PC-3 (cell line): ENCODE measurements at regions not wholly inside any gene's neighbourhood (a gene's known extent, or its start where the extent isn't known, plus 50 kb on each side); places are given as distances from the start of the nearest gene placed in this dataset.

Source experiments
- ATAC-seq: fragments of 200-7000 bp; cut with Tn5 transposase; 2 replicates; pipeline ENCODE4 v1.9.1; 2020; ENCODE audit warnings: mild to moderate bottlenecking, moderate library complexity
- BruUV-seq: library from RNA; stranded (reverse); fragments of 400-500 nt; replicated peaks from 2 replicates; lab custom pipeline; 2021; lab: Mats Ljungman, UMichigan
- CTCF ChIA-PET: fragments of 300-600 bp; sonication (Branson Sonifier 250); formaldehyde crosslinking; loops from one replicate; lab custom pipeline; 2022; ENCODE audit warnings: antibody characterized with exemption; lab: Charles Lee
- POLR2A ChIA-PET: fragments of 300-600 bp; sonication (Branson Sonifier 250); formaldehyde crosslinking; loops from one replicate; lab custom pipeline; 2022; ENCODE audit warnings: antibody characterized with exemption; ENCODE audit not compliant: unreplicated experiment; lab: Charles Lee
- DNase-seq: peaks from one replicate; pipeline ENCODE4 v3.0.0-alpha.2; 2015
- H2AFZ ChIP-seq: fragments of 300-600 bp; sonication (generic); 2 replicates; pipeline ENCODE4 v1.6.0; 2016; ENCODE audit warnings: antibody characterized with exemption, low read length
- H3F3A ChIP-seq: fragments of 300-600 bp; sonication (generic); one replicate; pipeline ENCODE4 v1.6.0; 2017; ENCODE audit warnings: antibody characterized with exemption, low read length, control low read depth, mild to moderate bottlenecking; ENCODE audit not compliant: unreplicated experiment
- H3K27ac ChIP-seq: fragments of 300-600 bp; sonication (generic); 2 replicates; pipeline ENCODE4 v1.5.1; 2016; ENCODE audit warnings: mild to moderate bottlenecking, low read length
- H3K27me3 ChIP-seq: fragments of 300-600 bp; sonication (generic); 2 replicates; pipeline ENCODE4 v1.6.1; 2016; ENCODE audit warnings: low read length, mixed read lengths
- H3K36me3 ChIP-seq: fragments of 300-600 bp; sonication (generic); 2 replicates; pipeline ENCODE4 v1.6.1; 2016; ENCODE audit warnings: low read depth, mixed run types, low read length, mixed read lengths
- H3K4me1 ChIP-seq: fragments of 300-600 bp; sonication (generic); 2 replicates; pipeline ENCODE4 v1.5.1; 2016; ENCODE audit warnings: low read length; ENCODE audit not compliant: insufficient read depth
- H3K4me2 ChIP-seq: fragments of 300-600 bp; sonication (generic); 2 replicates; pipeline ENCODE4 v1.6.0; 2016; ENCODE audit warnings: low read length
- H3K4me3 ChIP-seq: fragments of 300-600 bp; sonication (generic); 2 replicates; pipeline ENCODE4 v1.5.1; 2016; ENCODE audit warnings: mild to moderate bottlenecking, low read length, mixed read lengths
- H3K79me2 ChIP-seq: fragments of 300-600 bp; sonication (generic); 2 replicates; pipeline ENCODE4 v1.6.1; 2017; ENCODE audit warnings: low read length, mixed read lengths
- H3K9ac ChIP-seq: fragments of 300-600 bp; sonication (generic); 2 replicates; pipeline ENCODE4 v1.6.0; 2016; ENCODE audit warnings: mild to moderate bottlenecking, low read length
- H3K9me2 ChIP-seq: fragments of 300-600 bp; sonication (generic); replicated peaks from 2 replicates; pipeline ENCODE4 v1.6.1; 2016; ENCODE audit warnings: mixed run types, low read length, mixed read lengths
- H3K9me3 ChIP-seq: fragments of 300-600 bp; sonication (generic); 2 replicates; pipeline ENCODE4 v1.6.1; 2016; ENCODE audit warnings: low read length, mixed read lengths
- H4K20me1 ChIP-seq: fragments of 300-600 bp; sonication (generic); 2 replicates; pipeline ENCODE4 v1.6.1; 2016; ENCODE audit warnings: low read length, mixed read lengths
- CTCF ChIP-seq: fragments of 300-600 bp; sonication (generic); conservative IDR thresholded peaks from 2 replicates; pipeline ENCODE4 v1.5.1; 2017; ENCODE audit warnings: antibody characterized with exemption, low read depth, mild to moderate bottlenecking, low read length
- EZH2 ChIP-seq: fragments of 300-600 bp; sonication (generic); IDR thresholded peaks from one replicate; pipeline ENCODE4 v1.6.1; 2017; ENCODE audit warnings: antibody characterized with exemption, mild to moderate bottlenecking, low read length; ENCODE audit not compliant: unreplicated experiment
- EZH2phosphoT487 ChIP-seq: fragments of 300-600 bp; sonication (generic); IDR thresholded peaks from 2 replicates; pipeline ENCODE4 v1.6.1; 2018; ENCODE audit warnings: mild to moderate bottlenecking, antibody characterized with exemption, low read length, borderline replicate concordance
- intact Hi-C: fragments of 100-400 bp; cut with micrococcal nuclease; formaldehyde crosslinking; loops from 2 replicates; pipeline ENCODE4 v1.9.0; 2023

- no peak overlapping the region for H3K4me3 ChIP-seq
- no peaks in the 10 kb centered on the region for H3K36me3 ChIP-seq
- DNase-seq (no peak), ATAC-seq (no peak)
- ChIA-PET CTCF (no interaction called here), POLR2A (no interaction called here)
- H3K27ac ChIP-seq = no peak overlapping the region
- H3K9ac ChIP-seq = no peak overlapping the region
- H3K4me1 ChIP-seq = no peaks in the 10 kb centered on the region
- intact Hi-C loops = no loop called here
- no peaks in the 10 kb centered on the region for H3K9me2 ChIP-seq
- no peak for TF ChIP-seq EZH2phosphoT487
- H4K20me1 ChIP-seq = no peaks in the 10 kb centered on the region
- no peaks in the 10 kb centered on the region for H3K9me3 ChIP-seq
- H3K27me3 ChIP-seq = no peaks in the 10 kb centered on the region
- BruUV-seq = no TSS peak
- no peaks in the 10 kb centered on the region for H3F3A ChIP-seq
- no peak overlapping the region for H3K4me2 ChIP-seq
- no peak overlapping the region for H2AFZ ChIP-seq
- no peaks in the 10 kb centered on the region for H3K79me2 ChIP-seq
Observed at GRCh38 chr6:100944644-100945043, 63.5 kb upstream of the ASCC3 start.

GRCh38 chr6:100946021-100946540 is 65.0 kb upstream of the ASCC3 start:
- Histone ChIP-seq H3K9ac (no peak overlapping the region), H3K36me3 (no peaks in the 10 kb centered on the region), H3K79me2 (no peaks in the 10 kb centered on the region), H3K27ac (no peak overlapping the region), H3K4me3 (no peak overlapping the region), H3K27me3 (no peaks in the 10 kb centered on the region), H3F3A (no peaks in the 10 kb centered on the region), H3K9me2 (no peaks in the 10 kb centered on the region), H3K4me2 (no peak overlapping the region), H2AFZ (no peak overlapping the region), H4K20me1 (no peaks in the 10 kb centered on the region), H3K9me3 (no peaks in the 10 kb centered on the region), H3K4me1 (no peaks in the 10 kb centered on the region)
- CTCF ChIA-PET = no interaction called here
- no peak for ATAC-seq
- DNase-seq = no peak
- intact Hi-C loops = no loop called here
- POLR2A ChIA-PET = no interaction called here
- TF ChIP-seq EZH2 (no peak), EZH2phosphoT487 (no peak), CTCF (no peak)
- BruUV-seq = no TSS peak

- no peaks in the 10 kb centered on the region for H3K79me2 ChIP-seq
- DNase-seq = no peak
- no peak for TF ChIP-seq EZH2
- no peak for TF ChIP-seq CTCF
- no peak for TF ChIP-seq EZH2phosphoT487
- H4K20me1 ChIP-seq = no peaks in the 10 kb centered on the region
- ChIA-PET CTCF (no interaction called here), POLR2A (no interaction called here)
- no peak for ATAC-seq
- no TSS peak for BruUV-seq
- H3K9ac ChIP-seq = no peak overlapping the region
- H3F3A ChIP-seq = no peaks in the 10 kb centered on the region
- H3K9me3 ChIP-seq = no peaks in the 10 kb centered on the region
- H3K4me2 ChIP-seq = no peak overlapping the region
- no peak overlapping the region for H3K4me3 ChIP-seq
- no peaks in the 10 kb centered on the region for H3K9me2 ChIP-seq
- no peaks in the 10 kb centered on the region for H3K36me3 ChIP-seq
- intact Hi-C loops = no loop called here
- no peak overlapping the region for H3K27ac ChIP-seq
- no peaks in the 10 kb centered on the region for H3K27me3 ChIP-seq
- H2AFZ ChIP-seq = no peak overlapping the region
- H3K4me1 ChIP-seq = no peaks in the 10 kb centered on the region
Observed at GRCh38 chr6:100946711-100947110, 65.6 kb upstream of the ASCC3 start.
